IMR-90 (cell line): ENCODE measurements at regions not wholly inside any gene's neighbourhood (a gene's known extent, or its start where the extent isn't known, plus 50 kb on each side); places are given as distances from the start of the nearest gene placed in this dataset.

ENCODE experiments used
- BHLHE40 ChIP-seq: fragments of 150-350 bp; IDR thresholded peaks from 2 replicates; pipeline ENCODE4 v1.6.1; 2016; ENCODE audit warnings: mild to moderate bottlenecking, low read depth, low read length
- CEBPB ChIP-seq: IDR thresholded peaks from 2 replicates; pipeline ENCODE4 v1.6.1; 2012; ENCODE audit warnings: low read depth, low read length, improper control_type of control experiment
- CTCF ChIP-seq: conservative IDR thresholded peaks from 2 replicates; pipeline ENCODE4 v1.5.1; 2012; ENCODE audit warnings: mild to moderate bottlenecking, low read depth, low read length, improper control_type of control experiment
- FOS ChIP-seq: fragments of 150-350 bp; IDR thresholded peaks from 2 replicates; pipeline ENCODE4 v1.6.1; 2016; ENCODE audit warnings: low read depth, low read length
- MAFK ChIP-seq: IDR thresholded peaks from 2 replicates; pipeline ENCODE4 v1.6.1; 2012; ENCODE audit warnings: low read depth, low read length, improper control_type of control experiment
- MAZ ChIP-seq: IDR thresholded peaks from 2 replicates; pipeline ENCODE4 v1.6.1; 2012; ENCODE audit warnings: low read depth, mild to moderate bottlenecking, low read length, improper control_type of control experiment, moderate library complexity, borderline replicate concordance
- POLR2A ChIP-seq: IDR thresholded peaks from 2 replicates; pipeline ENCODE4 v1.6.1; 2012; ENCODE audit warnings: mild to moderate bottlenecking, low read depth, low read length
- RAD21 ChIP-seq: IDR thresholded peaks from 2 replicates; pipeline ENCODE4 v1.6.1; 2012; ENCODE audit warnings: low read length, improper control_type of control experiment
- SMC3 ChIP-seq: fragments of 150-350 bp; IDR thresholded peaks from 2 replicates; pipeline ENCODE4 v1.6.1; 2016; ENCODE audit warnings: low read depth, mild to moderate bottlenecking, antibody characterized with exemption, low read length, moderate library complexity

GRCh38 chr4:34845926-34846325 lies 1398.4 kb downstream of the ARAP2 start:
- TF ChIP-seq CTCF, result no peak
- no peak for TF ChIP-seq FOS
- TF ChIP-seq BHLHE40, result no peak
- no peak for TF ChIP-seq POLR2A
- no peak for TF ChIP-seq CEBPB
- TF ChIP-seq SMC3, result no peak
- no peak for TF ChIP-seq MAFK
- TF ChIP-seq RAD21, result no peak
- TF ChIP-seq MAZ, result no peak
